IMR-90 (cell line): ENCODE measurements at regions not wholly inside any gene's neighbourhood (a gene's known extent, or its start where the extent isn't known, plus 50 kb on each side); places are given as distances from the start of the nearest gene placed in this dataset.

Source experiments
- ATAC-seq: fragments of 200-7000 bp; cut with Tn5 transposase; 2 replicates; pipeline ENCODE4 v1.9.1; 2020; ENCODE audit warnings: low read depth, mild to moderate bottlenecking, moderate library complexity
- BruUV-seq: library from RNA; stranded (reverse); fragments of 400-500 nt; replicated peaks from 2 replicates; lab custom pipeline; 2021; lab: Mats Ljungman, UMichigan
- CTCF ChIA-PET: fragments of 300-600 bp; formaldehyde crosslinking; extraction: SDS; loops from one replicate; lab custom pipeline; 2021; ENCODE audit warnings: antibody characterized with exemption; lab: Yijun Ruan, JAX
- POLR2A ChIA-PET: fragments of 300-600 bp; sonication (Branson Sonifier 250); formaldehyde crosslinking; loops from one replicate; lab custom pipeline; 2022; ENCODE audit warnings: antibody characterized with exemption; ENCODE audit not compliant: unreplicated experiment; lab: Charles Lee
- DNase-seq: peaks from one replicate; pipeline ENCODE4 v3.0.0; 2013
- H2AFZ ChIP-seq: replicated peaks from 2 replicates; pipeline ENCODE3; 2013; ENCODE audit warnings: low read length, mild to moderate bottlenecking; ENCODE audit not compliant: poor library complexity
- H2AK5ac ChIP-seq: 2 replicates; pipeline ENCODE4 v1.6.1; 2013; ENCODE audit warnings: low read depth, low read length, inconsistent platforms
- H2AK9ac ChIP-seq: replicated peaks from 2 replicates; pipeline ENCODE3; 2013; ENCODE audit warnings: mild to moderate bottlenecking, low read depth, low read length, moderate library complexity; ENCODE audit not compliant: poor library complexity
- H2BK120ac ChIP-seq: 2 replicates; pipeline ENCODE4 v1.6.1; 2013; ENCODE audit warnings: low read depth, low read length, inconsistent platforms
- H2BK15ac ChIP-seq: 3 replicates; pipeline ENCODE4 v1.6.1; 2013; ENCODE audit warnings: low read depth, low read length, inconsistent platforms
- H2BK20ac ChIP-seq: 2 replicates; pipeline ENCODE4 v1.6.1; 2013; ENCODE audit warnings: low read depth, mild to moderate bottlenecking, inconsistent platforms, low read length, moderate library complexity
- H2BK5ac ChIP-seq: 2 replicates; pipeline ENCODE4 v1.6.1; 2013; ENCODE audit warnings: mild to moderate bottlenecking, low read depth, low read length, inconsistent platforms; ENCODE audit not compliant: poor library complexity, severe bottlenecking
- H3K14ac ChIP-seq: replicated peaks from 2 replicates; pipeline ENCODE4 v1.6.1; 2013; ENCODE audit warnings: low read depth, low read length, inconsistent platforms
- H3K18ac ChIP-seq: 2 replicates; pipeline ENCODE4 v1.6.1; 2013; ENCODE audit warnings: low read depth, low read length, control low read depth
- H3K23ac ChIP-seq: 2 replicates; pipeline ENCODE4 v1.6.1; 2013; ENCODE audit warnings: low read depth, low read length, inconsistent platforms
- H3K27ac ChIP-seq: 2 replicates; pipeline ENCODE4 v1.5.1; 2013; ENCODE audit warnings: mild to moderate bottlenecking, control low read depth, low read length; ENCODE audit not compliant: insufficient read depth
- H3K27me3 ChIP-seq: 2 replicates; pipeline ENCODE4 v1.6.1; 2013; ENCODE audit warnings: low read length; ENCODE audit not compliant: control insufficient read depth, insufficient read depth
- H3K36me3 ChIP-seq: 2 replicates; pipeline ENCODE4 v1.6.1; 2013; ENCODE audit warnings: low read length, mixed read lengths; ENCODE audit not compliant: control insufficient read depth, insufficient read depth
- H3K4ac ChIP-seq: 2 replicates; pipeline ENCODE4 v1.6.1; 2013; ENCODE audit warnings: low read depth, low read length, inconsistent platforms
- H3K4me1 ChIP-seq: 2 replicates; pipeline ENCODE4 v1.6.1; 2013; ENCODE audit warnings: low read length, mixed read lengths; ENCODE audit not compliant: control insufficient read depth, insufficient read depth
- H3K4me2 ChIP-seq: 2 replicates; pipeline ENCODE4 v1.6.1; 2013; ENCODE audit warnings: low read depth, mild to moderate bottlenecking, control low read depth, low read length, moderate library complexity
- H3K4me3 ChIP-seq: 2 replicates; pipeline ENCODE4 v1.5.1; 2013; ENCODE audit warnings: low read depth, mild to moderate bottlenecking, control low read depth, low read length, moderate library complexity; ENCODE audit not compliant: insufficient read depth
- H3K56ac ChIP-seq: 2 replicates; pipeline ENCODE4 v1.6.1; 2013; ENCODE audit warnings: low read length, inconsistent platforms; ENCODE audit not compliant: insufficient read depth; ENCODE audit errors: extremely low read depth
- H3K79me1 ChIP-seq, 2 experiments: 2 replicates each; pipeline ENCODE4 v1.6.1; 2013; ENCODE audit warnings: low read length in 2 of 2, inconsistent platforms in 1 of 2, low read depth in 1 of 2
- H3K9ac ChIP-seq: 2 replicates; pipeline ENCODE4 v1.6.1; 2013; ENCODE audit warnings: low read depth, low read length, control low read depth
- H3K9me1 ChIP-seq: 2 replicates; pipeline ENCODE4 v1.6.1; 2013; ENCODE audit warnings: low read length, inconsistent platforms; ENCODE audit not compliant: insufficient read depth
- H3K9me3 ChIP-seq: 2 replicates; pipeline ENCODE4 v1.6.1; 2013; ENCODE audit warnings: low read length; ENCODE audit not compliant: control insufficient read depth, insufficient read depth
- H4K20me1 ChIP-seq: 2 replicates; pipeline ENCODE4 v1.6.1; 2013; ENCODE audit warnings: low read length, inconsistent platforms; ENCODE audit not compliant: insufficient read depth
- H4K5ac ChIP-seq: 2 replicates; pipeline ENCODE4 v1.6.1; 2013; ENCODE audit warnings: mild to moderate bottlenecking, low read depth, low read length, control low read depth
- H4K8ac ChIP-seq, 2 experiments: 2 replicates each; pipeline ENCODE4 v1.6.1; 2013; ENCODE audit warnings: low read depth in 2 of 2, low read length in 2 of 2, control low read depth in 1 of 2, inconsistent platforms in 1 of 2
- H4K91ac ChIP-seq: 2 replicates; pipeline ENCODE4 v1.6.1; 2013; ENCODE audit warnings: low read depth, low read length, inconsistent platforms; ENCODE audit not compliant: insufficient read depth
- BHLHE40 ChIP-seq: fragments of 150-350 bp; IDR thresholded peaks from 2 replicates; pipeline ENCODE4 v1.6.1; 2016; ENCODE audit warnings: mild to moderate bottlenecking, low read depth, low read length
- CEBPB ChIP-seq: IDR thresholded peaks from 2 replicates; pipeline ENCODE4 v1.6.1; 2012; ENCODE audit warnings: low read depth, low read length, improper control_type of control experiment
- CHD1 ChIP-seq: IDR thresholded peaks from 2 replicates; pipeline ENCODE4 v1.6.1; 2012; ENCODE audit warnings: low read depth, low read length, improper control_type of control experiment
- CTCF ChIP-seq: conservative IDR thresholded peaks from 2 replicates; pipeline ENCODE4 v1.5.1; 2012; ENCODE audit warnings: mild to moderate bottlenecking, low read depth, low read length, improper control_type of control experiment
- ELK1 ChIP-seq: fragments of 150-350 bp; IDR thresholded peaks from 2 replicates; pipeline ENCODE4 v1.6.1; 2016; ENCODE audit warnings: low read depth, mild to moderate bottlenecking, low read length, moderate library complexity, borderline replicate concordance
- FOS ChIP-seq: fragments of 150-350 bp; IDR thresholded peaks from 2 replicates; pipeline ENCODE4 v1.6.1; 2016; ENCODE audit warnings: low read depth, low read length
- MAFK ChIP-seq: IDR thresholded peaks from 2 replicates; pipeline ENCODE4 v1.6.1; 2012; ENCODE audit warnings: low read depth, low read length, improper control_type of control experiment
- MAZ ChIP-seq: IDR thresholded peaks from 2 replicates; pipeline ENCODE4 v1.6.1; 2012; ENCODE audit warnings: low read depth, mild to moderate bottlenecking, low read length, improper control_type of control experiment, moderate library complexity, borderline replicate concordance
- MXI1 ChIP-seq: IDR thresholded peaks from 2 replicates; pipeline ENCODE4 v1.6.1; 2012; ENCODE audit warnings: low read depth, mild to moderate bottlenecking, low read length, moderate library complexity, borderline replicate concordance
- NFE2L2 ChIP-seq: fragments of 150-350 bp; IDR thresholded peaks from 2 replicates; pipeline ENCODE4 v1.6.1; 2016; ENCODE audit warnings: low read depth, mild to moderate bottlenecking, low read length
- POLR2A ChIP-seq: IDR thresholded peaks from 2 replicates; pipeline ENCODE4 v1.6.1; 2012; ENCODE audit warnings: mild to moderate bottlenecking, low read depth, low read length
- RAD21 ChIP-seq: IDR thresholded peaks from 2 replicates; pipeline ENCODE4 v1.6.1; 2012; ENCODE audit warnings: low read length, improper control_type of control experiment
- RCOR1 ChIP-seq: IDR thresholded peaks from 2 replicates; pipeline ENCODE4 v1.6.1; 2012; ENCODE audit warnings: mild to moderate bottlenecking, low read length, improper control_type of control experiment; ENCODE audit not compliant: insufficient replicate concordance
- RFX5 ChIP-seq: IDR thresholded peaks from 2 replicates; pipeline ENCODE4 v1.8.0; 2012; ENCODE audit warnings: low read depth, mild to moderate bottlenecking, low read length, moderate library complexity
- SMC3 ChIP-seq: fragments of 150-350 bp; IDR thresholded peaks from 2 replicates; pipeline ENCODE4 v1.6.1; 2016; ENCODE audit warnings: low read depth, mild to moderate bottlenecking, antibody characterized with exemption, low read length, moderate library complexity
- USF2 ChIP-seq: fragments of 150-350 bp; IDR thresholded peaks from 2 replicates; pipeline ENCODE4 v1.6.1; 2017; ENCODE audit warnings: mild to moderate bottlenecking, antibody characterized with exemption, low read length, low read depth
- WGBS, 2 experiments: methylation state at CpG; one replicate each; pipeline versions ENCODE4 v1.1.5 to v1.1.7; 2013; ENCODE audit warnings: missing lambda C conversion rate in 2 of 2; ENCODE audit not compliant: insufficient read length in 1 of 2; ENCODE audit errors: extremely low coverage in 2 of 2; 5-methylcytosine and 5-hydroxymethylcytosine counted together
- dilution Hi-C: fragments of 300-500 bp; cut with HindIII; formaldehyde crosslinking; loops from one replicate; pipeline ENCODE4 v1.14.3; 2018; ENCODE audit warnings: low sequenced_read_pairs; ENCODE audit not compliant: unreplicated experiment
- in situ Hi-C: fragments of 300-500 bp; cut with MboI; formaldehyde crosslinking; loops from 3 replicates; pipeline ENCODE4 v1.14.3; 2019; ENCODE audit warnings: low sequenced_read_pairs, inconsistent platforms, mixed read lengths
- intact Hi-C: fragments of 100-400 bp; cut with micrococcal nuclease; formaldehyde crosslinking; loops from 2 replicates; pipeline ENCODE4 v1.10.0; 2022

- Histone ChIP-seq H3K27ac (no peak overlapping the region), H2BK15ac (no peak overlapping the region), H3K79me1 (no peaks in the 10 kb centered on the region), H3K27me3 (peaks cover 2% of the 10 kb centered on the region; the same call in 1 of the 2 replicates), H4K5ac (no peak overlapping the region), H2AK9ac (no peak overlapping the region), H2BK120ac (no peak overlapping the region), H3K56ac (no peak overlapping the region), H3K23ac (no peak overlapping the region), H3K18ac (no peak overlapping the region), H3K9me3 (no peaks in the 10 kb centered on the region), H4K8ac (no peak overlapping the region), H3K9me1 (no peaks in the 10 kb centered on the region), H2BK20ac (no peak overlapping the region), H3K4me2 (no peak overlapping the region), H3K4me3 (no peak overlapping the region), H2BK5ac (no peak overlapping the region), H2AK5ac (no peak overlapping the region), H4K91ac (no peak overlapping the region), H4K20me1 (no peaks in the 10 kb centered on the region), H3K4me1 (no peaks in the 10 kb centered on the region), H3K14ac (no peak overlapping the region), H2AFZ (no peak overlapping the region), H3K36me3 (no peaks in the 10 kb centered on the region), H3K9ac (no peak overlapping the region), H3K4ac (no peak overlapping the region)
- intact Hi-C loops, result no loop called here
- POLR2A ChIA-PET, result no interaction called here
- TF ChIP-seq RCOR1 (no peak), CTCF (no peak), ELK1 (no peak), FOS (no peak), BHLHE40 (no peak), USF2 (no peak), CEBPB (no peak), NFE2L2 (no peak), POLR2A (no peak), MAFK (no peak), RAD21 (no peak), CHD1 (no peak), SMC3 (no peak), MXI1 (no peak), RFX5 (no peak), MAZ (no peak)
- in situ Hi-C loops, result loop anchor here (25.0 kb wide), 5 partner anchors 129 to 829 kb away; partner anchors contain the start of gene ZNF337
- ATAC-seq (no peak), DNase-seq (no peak)
- BruUV-seq, result no TSS peak
- WGBS, 2 experiments, result 81% methylated on average over 6 of the region's 16 CpGs; no CpG with 5 or more reads in 1 of the 2 experiments
- CTCF ChIA-PET, result no interaction called here
- dilution Hi-C loops, result no loop called here
These were observed 295.1 kb upstream of the ZNF337 start for GRCh38 chr20:25991756-25992130.
